ENCODE measurements at regions not wholly inside any gene's neighbourhood (a gene's known extent, or its start where the extent isn't known, plus 50 kb on each side); places are given as distances from the start of the nearest gene placed in this dataset.

DNA sequence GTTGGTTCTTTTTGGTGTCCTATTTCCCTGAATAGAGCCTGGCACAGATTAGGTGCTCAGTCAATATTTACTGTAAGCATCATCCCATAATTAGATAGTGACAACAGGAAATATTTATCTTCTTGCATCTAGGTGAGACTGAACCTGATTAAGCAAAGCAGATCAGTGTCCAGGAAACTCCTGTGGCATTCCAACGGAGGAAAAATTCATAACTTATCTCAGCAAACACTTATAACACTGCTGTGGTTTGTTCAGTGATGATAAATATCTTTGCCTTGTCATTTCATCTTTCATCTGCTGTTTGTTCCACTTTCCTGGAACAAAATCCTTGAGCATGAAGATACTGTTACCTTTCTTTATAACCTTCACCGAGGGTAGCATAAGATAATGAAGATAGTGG is 1160.3 kb upstream of the AUTS2 start:
- Histone ChIP-seq H3K4me3 (no peak overlapping the region), H3K9ac (no peak overlapping the region), H3K9me2 (ENCODE audit: insufficient read depth) (no peaks in the 10 kb centered on the region), H3K36me3 (ENCODE audit: low read depth) (no peaks in the 10 kb centered on the region), H3K79me2 (ENCODE audit: insufficient read depth) (no peaks in the 10 kb centered on the region), H3K4me1 (ENCODE audit: insufficient read depth) (no peaks in the 10 kb centered on the region), H4K20me1 (ENCODE audit: insufficient read depth) (no peaks in the 10 kb centered on the region), H3K27me3 (replicated peaks; ENCODE audit: insufficient read depth) (no peaks in the 10 kb centered on the region), H3K4me2 (ENCODE audit: unreplicated experiment) (no peak overlapping the region), H3K27ac (no peak overlapping the region), H3K9me3 (ENCODE audit: low read depth) (no peaks in the 10 kb centered on the region), H3F3A (ENCODE audit: insufficient read depth) (no peaks in the 10 kb centered on the region), H2AFZ (no peak overlapping the region)
- no peak for DNase-seq
- 8 to 10% methylated on average over 2 of the region's 2 CpGs for WGBS, 2 experiments (ENCODE audit: low coverage in 1 of 2, low lambda C conversion rate in 2 of 2, missing lambda C conversion rate in 2 of 2)
- in situ Hi-C loops (cut with MboI), result no loop called here
- no peak for TF ChIP-seq EZH2 (IDR thresholded peaks at IDR 0.05; ENCODE audit: insufficient read depth, poor library complexity, severe bottlenecking)
- no peak for TF ChIP-seq EZH2phosphoT487 (IDR thresholded peaks at IDR 0.05; ENCODE audit: insufficient read depth, low read depth)

DNA sequence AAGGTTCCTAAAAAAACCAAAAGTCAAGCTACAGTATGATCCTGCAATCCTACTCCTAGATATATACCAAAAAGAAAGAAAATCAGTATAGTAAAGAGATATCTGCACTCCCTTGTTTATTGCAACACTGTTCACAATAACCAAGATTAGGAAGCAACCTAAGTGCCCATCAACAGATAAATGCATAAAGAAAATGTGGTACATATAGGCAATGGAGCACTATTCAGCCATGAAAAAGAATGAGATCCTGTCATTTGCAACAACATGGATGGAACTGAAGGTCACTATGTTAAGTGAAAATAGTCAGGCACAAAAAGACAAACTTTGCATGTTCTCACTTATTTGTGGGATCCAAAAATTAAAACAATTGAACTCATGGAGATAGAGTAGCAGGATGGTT is 1159.5 kb upstream of the AUTS2 start:
- Histone ChIP-seq H3K9ac (no peak overlapping the region), H3K9me3 (ENCODE audit: low read depth) (no peaks in the 10 kb centered on the region), H4K20me1 (ENCODE audit: insufficient read depth) (no peaks in the 10 kb centered on the region), H3K79me2 (ENCODE audit: insufficient read depth) (no peaks in the 10 kb centered on the region), H3K27ac (no peak overlapping the region), H3K27me3 (replicated peaks; ENCODE audit: insufficient read depth) (no peaks in the 10 kb centered on the region), H3K4me2 (ENCODE audit: unreplicated experiment) (no peak overlapping the region), H3K9me2 (ENCODE audit: insufficient read depth) (no peaks in the 10 kb centered on the region), H2AFZ (no peak overlapping the region), H3K4me1 (ENCODE audit: insufficient read depth) (no peaks in the 10 kb centered on the region), H3F3A (ENCODE audit: insufficient read depth) (no peaks in the 10 kb centered on the region), H3K4me3 (no peak overlapping the region), H3K36me3 (ENCODE audit: low read depth) (no peaks in the 10 kb centered on the region)
- DNase-seq, result no peak
- no peak for TF ChIP-seq EZH2phosphoT487 (IDR thresholded peaks at IDR 0.05; ENCODE audit: insufficient read depth, low read depth)
- TF ChIP-seq EZH2 (IDR thresholded peaks at IDR 0.05; ENCODE audit: insufficient read depth, poor library complexity, severe bottlenecking), result no peak
- in situ Hi-C loops (cut with MboI), result no loop called here

DNA sequence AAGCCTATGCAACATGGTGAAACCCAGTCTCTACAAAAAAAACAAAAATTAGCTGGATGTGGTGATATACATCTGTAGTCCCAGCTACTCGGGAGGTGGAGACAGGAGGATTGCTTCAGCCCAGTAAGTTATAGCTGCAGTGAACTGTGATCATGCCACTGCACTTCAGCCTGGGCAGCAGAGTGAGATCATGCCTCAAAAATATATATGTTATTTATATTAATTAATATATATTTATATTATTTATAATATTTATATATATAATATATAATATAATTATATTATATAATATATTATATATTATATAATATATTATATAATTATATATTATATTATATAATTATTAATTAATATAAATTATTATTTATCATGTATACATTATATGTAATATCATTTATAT is 1158.4 kb upstream of the AUTS2 start:
- Histone ChIP-seq H3K27ac (no peak overlapping the region), H3K79me2 (ENCODE audit: insufficient read depth) (no peaks in the 10 kb centered on the region), H3K36me3 (ENCODE audit: low read depth) (no peaks in the 10 kb centered on the region), H3K27me3 (replicated peaks; ENCODE audit: insufficient read depth) (no peaks in the 10 kb centered on the region), H4K20me1 (ENCODE audit: insufficient read depth) (no peaks in the 10 kb centered on the region), H3K9me2 (ENCODE audit: insufficient read depth) (no peaks in the 10 kb centered on the region), H3K9ac (no peak overlapping the region), H3K4me2 (ENCODE audit: unreplicated experiment) (no peak overlapping the region), H3F3A (ENCODE audit: insufficient read depth) (no peaks in the 10 kb centered on the region), H3K4me3 (no peak overlapping the region), H3K9me3 (ENCODE audit: low read depth) (no peaks in the 10 kb centered on the region), H2AFZ (no peak overlapping the region), H3K4me1 (ENCODE audit: insufficient read depth) (no peaks in the 10 kb centered on the region)
- no peak for DNase-seq
- 47 to 64% methylated on average over 1 of the region's 1 CpG for whole genome bisulfite sequencing, 2 experiments (ENCODE audit: low coverage in 1 of 2, low lambda C conversion rate in 2 of 2, missing lambda C conversion rate in 2 of 2)
- in situ Hi-C loops (cut with MboI), result no loop called here
- no peak for TF ChIP-seq EZH2 (IDR thresholded peaks at IDR 0.05; ENCODE audit: insufficient read depth, poor library complexity, severe bottlenecking)
- no peak for TF ChIP-seq EZH2phosphoT487 (IDR thresholded peaks at IDR 0.05; ENCODE audit: insufficient read depth, low read depth)

DNA sequence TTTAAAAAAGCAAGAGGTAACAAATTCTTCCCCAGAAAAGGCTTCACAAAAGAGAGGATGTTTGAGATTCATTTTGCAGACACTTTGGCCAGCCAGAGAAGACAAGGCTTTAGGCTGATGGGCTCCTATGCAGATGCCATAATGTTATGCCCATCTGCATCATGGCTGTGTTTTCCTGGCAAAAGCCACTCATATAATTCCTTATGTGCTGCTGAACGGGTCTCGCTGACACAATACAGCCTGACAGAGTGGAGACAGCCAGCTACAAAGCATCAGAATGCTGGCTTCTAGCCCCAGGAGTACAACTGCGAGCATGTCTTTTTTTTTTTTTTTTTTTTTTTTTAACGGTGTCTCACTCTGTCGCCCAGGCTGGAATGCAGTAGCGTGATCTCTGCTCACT is 1157.4 kb upstream of the AUTS2 start:
- Histone ChIP-seq H3K27ac (no peak overlapping the region), H3K4me3 (no peak overlapping the region), H4K20me1 (ENCODE audit: insufficient read depth) (no peaks in the 10 kb centered on the region), H3K9me2 (ENCODE audit: insufficient read depth) (no peaks in the 10 kb centered on the region), H3K9ac (no peak overlapping the region), H3K4me1 (ENCODE audit: insufficient read depth) (no peaks in the 10 kb centered on the region), H3K4me2 (ENCODE audit: unreplicated experiment) (no peak overlapping the region), H3K9me3 (ENCODE audit: low read depth) (no peaks in the 10 kb centered on the region), H3K27me3 (replicated peaks; ENCODE audit: insufficient read depth) (no peaks in the 10 kb centered on the region), H3K79me2 (ENCODE audit: insufficient read depth) (no peaks in the 10 kb centered on the region), H3F3A (ENCODE audit: insufficient read depth) (no peaks in the 10 kb centered on the region), H2AFZ (no peak overlapping the region), H3K36me3 (ENCODE audit: low read depth) (no peaks in the 10 kb centered on the region)
- in situ Hi-C loops (cut with MboI), result no loop called here
- 3 to 10% methylated on average over 3 to 6 of the region's 6 CpGs for WGBS, 2 experiments (ENCODE audit: low coverage in 1 of 2, low lambda C conversion rate in 2 of 2, missing lambda C conversion rate in 2 of 2)
- DNase-seq, result no peak
- no peak for TF ChIP-seq EZH2phosphoT487 (IDR thresholded peaks at IDR 0.05; ENCODE audit: insufficient read depth, low read depth)
- TF ChIP-seq EZH2 (IDR thresholded peaks at IDR 0.05; ENCODE audit: insufficient read depth, poor library complexity, severe bottlenecking), result no peak

DNA sequence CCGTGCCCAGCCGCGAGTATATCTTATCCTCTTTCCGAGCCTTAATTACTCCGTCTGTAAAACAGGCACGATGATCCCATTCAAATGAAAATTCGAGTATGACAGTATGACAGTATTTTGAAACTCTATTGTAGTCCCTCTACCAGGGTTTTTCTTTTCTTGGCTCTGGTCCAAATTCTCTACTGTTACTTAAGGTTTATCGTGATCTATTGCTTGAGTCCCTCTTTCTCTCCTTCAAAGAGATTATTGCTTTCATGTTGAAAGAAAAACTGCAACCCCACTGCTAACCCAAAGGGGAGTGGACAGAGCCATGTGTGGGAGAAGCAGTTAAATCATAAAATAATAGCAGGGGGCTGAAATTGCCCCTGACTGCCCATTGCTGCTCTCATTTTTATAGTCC is 1156.6 kb upstream of the AUTS2 start:
- in situ Hi-C loops (cut with MboI), result no loop called here
- 56 to 65% methylated on average over 8 of the region's 8 CpGs for WGBS, 2 experiments (ENCODE audit: low coverage in 1 of 2, low lambda C conversion rate in 2 of 2, missing lambda C conversion rate in 2 of 2)

More for the DNA sequence above, 1156.6 kb upstream of the AUTS2 start:
- Histone ChIP-seq H3K9ac (no peak overlapping the region), H3K4me1 (ENCODE audit: insufficient read depth) (no peaks in the 10 kb centered on the region), H3K9me3 (ENCODE audit: low read depth) (no peaks in the 10 kb centered on the region), H3K79me2 (ENCODE audit: insufficient read depth) (no peaks in the 10 kb centered on the region), H3K4me2 (ENCODE audit: unreplicated experiment) (no peak overlapping the region), H4K20me1 (ENCODE audit: insufficient read depth) (no peaks in the 10 kb centered on the region), H3F3A (ENCODE audit: insufficient read depth) (no peaks in the 10 kb centered on the region), H3K4me3 (no peak overlapping the region), H3K36me3 (ENCODE audit: low read depth) (no peaks in the 10 kb centered on the region), H3K27me3 (replicated peaks; ENCODE audit: insufficient read depth) (no peaks in the 10 kb centered on the region), H3K9me2 (ENCODE audit: insufficient read depth) (no peaks in the 10 kb centered on the region), H2AFZ (no peak overlapping the region), H3K27ac (no peak overlapping the region)
- TF ChIP-seq EZH2phosphoT487 (IDR thresholded peaks at IDR 0.05; ENCODE audit: insufficient read depth, low read depth) (no peak), EZH2 (IDR thresholded peaks at IDR 0.05; ENCODE audit: insufficient read depth, poor library complexity, severe bottlenecking) (no peak)
- no peak for DNase-seq

All from GM23248 (cell line).